ENCODE measurements at regions not wholly inside any gene's neighbourhood (a gene's known extent, or its start where the extent isn't known, plus 50 kb on each side); places are given as distances from the start of the nearest gene placed in this dataset.

- H3K36me3 ChIP-seq (replicated peaks in 1 of 2; ENCODE audit: control insufficient read depth in 1 of 2, insufficient read depth in 2 of 2, low read length in 1 of 2), result no peaks in the 10 kb centered on the region
- 39% methylated on average over 6 of the region's 6 CpGs for WGBS (ENCODE audit: low lambda C conversion rate)
- no peak overlapping the region for H2AFZ ChIP-seq (ENCODE audit: low read depth)
- peaks cover 8% of the 10 kb centered on the region; the same call in 1 of the 2 replicates for H3K27me3 ChIP-seq (ENCODE audit: insufficient read depth)
- H3K27ac ChIP-seq (ENCODE audit: low read depth in 2 of 2, low read length in 1 of 2), result no peak overlapping the region
- CTCF ChIA-PET, result no interaction called here
- no peak for TF ChIP-seq SMC3 (IDR thresholded peaks at IDR 0.05; ENCODE audit: low read depth, low read length)
- no peak for TF ChIP-seq ZBTB33 (IDR thresholded peaks at IDR 0.05; ENCODE audit: borderline replicate concordance, low read depth)
- no peak for TF ChIP-seq RFX5 (IDR thresholded peaks at IDR 0.05; ENCODE audit: low read length)
- TF ChIP-seq NFIC (IDR thresholded peaks at IDR 0.05; ENCODE audit: borderline replicate concordance), result no peak
- TF ChIP-seq CTCF (IDR thresholded peaks at IDR 0.05), result no peak
- no peak for TF ChIP-seq FOXM1 (IDR thresholded peaks at IDR 0.05; ENCODE audit: low read depth)
- TF ChIP-seq MEF2A (IDR thresholded peaks at IDR 0.05; ENCODE audit: borderline replicate concordance, low read depth), result no peak
- TF ChIP-seq RCOR1 (IDR thresholded peaks at IDR 0.05; ENCODE audit: low read length), result no peak
- no peak for TF ChIP-seq RXRA (IDR thresholded peaks at IDR 0.05; ENCODE audit: borderline replicate concordance, low read depth)
- TF ChIP-seq TEAD4 (IDR thresholded peaks at IDR 0.05; ENCODE audit: borderline replicate concordance, insufficient read depth), result no peak
- TF ChIP-seq GATA2 (CRISPR knock-in tag; IDR thresholded peaks at IDR 0.05), result no peak
- TF ChIP-seq GABPA (IDR thresholded peaks at IDR 0.05; ENCODE audit: low read depth), result no peak
- TF ChIP-seq, protein P1, sequence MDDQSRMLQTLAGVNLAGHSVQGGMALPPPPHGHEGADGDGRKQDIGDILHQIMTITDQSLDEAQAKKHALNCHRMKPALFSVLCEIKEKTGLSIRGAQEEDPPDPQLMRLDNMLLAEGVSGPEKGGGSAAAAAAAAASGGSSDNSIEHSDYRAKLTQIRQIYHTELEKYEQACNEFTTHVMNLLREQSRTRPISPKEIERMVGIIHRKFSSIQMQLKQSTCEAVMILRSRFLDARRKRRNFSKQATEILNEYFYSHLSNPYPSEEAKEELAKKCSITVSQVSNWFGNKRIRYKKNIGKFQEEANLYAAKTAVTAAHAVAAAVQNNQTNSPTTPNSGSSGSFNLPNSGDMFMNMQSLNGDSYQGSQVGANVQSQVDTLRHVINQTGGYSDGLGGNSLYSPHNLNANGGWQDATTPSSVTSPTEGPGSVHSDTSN (IDR thresholded peaks at IDR 0.05), result no peak
- no peak for TF ChIP-seq MAX (IDR thresholded peaks at IDR 0.05; ENCODE audit: low read depth)
- H3K4me3 ChIP-seq (ENCODE audit: low read depth in 2 of 2, low read length in 1 of 2), result no peak overlapping the region
- H3K9ac ChIP-seq, result no peak overlapping the region
- H4K20me1 ChIP-seq (ENCODE audit: insufficient read depth), result no peaks in the 10 kb centered on the region
- 0 out of 2 replicates have a peak, but pooled peaks cover 3% of the 10 kb centered on the region for H3K9me3 ChIP-seq
- H3F3A ChIP-seq (replicated peaks; ENCODE audit: insufficient read depth), result no peaks in the 10 kb centered on the region
- H3K9me2 ChIP-seq, result no peaks in the 10 kb centered on the region
- no peaks in the 10 kb centered on the region for H3K4me1 ChIP-seq (ENCODE audit: control insufficient read depth in 1 of 2, insufficient read depth in 2 of 2, low read depth in 1 of 2, low read length in 1 of 2)
- H3K79me2 ChIP-seq (ENCODE audit: insufficient read depth), result no peaks in the 10 kb centered on the region
- H3K4me2 ChIP-seq, result no peak overlapping the region
- POLR2A ChIA-PET, result no interaction called here
- DNase-seq, result no peak
Measured at GRCh38 chr9:113724202-113724601, 151.9 kb upstream of the ZNF618 start.
